ENCODE measurements at regions not wholly inside any gene's neighbourhood (a gene's known extent, or its start where the extent isn't known, plus 50 kb on each side); places are given as distances from the start of the nearest gene placed in this dataset.

GRCh38 chr10:124286621-124287020 is 132.1 kb downstream of the OAT start:
- DNase-seq (ENCODE audit: low spot score), result no peak

- no peak for DNase-seq (ENCODE audit: low spot score)
Observed at GRCh38 chr10:124285587-124286527, 132.9 kb downstream of the OAT start.

- DNase-seq (ENCODE audit: low spot score), result no peak
Observed at GRCh38 chr10:124283949-124284250, 134.8 kb downstream of the OAT start.

GRCh38 chr10:124283215-124283948 is 135.3 kb downstream of the OAT start:
- DNase-seq (ENCODE audit: low spot score), result no peak

GRCh38 chr10:124282326-124282725 is 136.4 kb downstream of the OAT start:
- DNase-seq (ENCODE audit: low spot score), result no peak

GRCh38 chr10:124281666-124282065 is 137.1 kb downstream of the OAT start:
- no peak for DNase-seq (ENCODE audit: low spot score)

- DNase-seq (ENCODE audit: low spot score), result no peak
Observed at GRCh38 chr10:124280916-124281315, 137.8 kb downstream of the OAT start.

- no peak for DNase-seq (ENCODE audit: low spot score)
Observed at GRCh38 chr10:124279882-124280281, 138.8 kb downstream of the OAT start.

GRCh38 chr10:124279298-124279697 is 139.4 kb downstream of the OAT start:
- no peak for DNase-seq (ENCODE audit: low spot score)

GRCh38 chr10:124278356-124278755 is 140.4 kb downstream of the OAT start:
- no peak for DNase-seq (ENCODE audit: low spot score)

GRCh38 chr10:124273141-124273540 is 145.6 kb downstream of the OAT start:
- no peak for DNase-seq (ENCODE audit: low spot score)

- no peak for DNase-seq (ENCODE audit: low spot score)
Observed at GRCh38 chr10:124271676-124272075, 147.0 kb downstream of the OAT start.

- DNase-seq (ENCODE audit: low spot score), result no peak
Observed at GRCh38 chr10:124270530-124271327, 148.0 kb downstream of the OAT start.

- DNase-seq (ENCODE audit: low spot score), result no peak
Observed at GRCh38 chr10:124268976-124269375, 149.7 kb downstream of the OAT start.

- no peak for DNase-seq (ENCODE audit: low spot score)
Observed at GRCh38 chr10:124267911-124268549, 150.7 kb downstream of the OAT start.

- DNase-seq (ENCODE audit: low spot score), result no peak
Observed at GRCh38 chr10:124267231-124267885, 151.4 kb downstream of the OAT start.

- no peak for DNase-seq (ENCODE audit: low spot score)
Observed at GRCh38 chr10:124266468-124267230, 152.1 kb downstream of the OAT start.

GRCh38 chr10:124265776-124266467 is 152.8 kb downstream of the OAT start:
- no peak for DNase-seq (ENCODE audit: low spot score)

- DNase-seq (ENCODE audit: low spot score), result no peak
Observed at GRCh38 chr10:124265391-124265745, 153.4 kb downstream of the OAT start.

GRCh38 chr10:124264711-124265390 is 153.9 kb downstream of the OAT start:
- no peak for DNase-seq (ENCODE audit: low spot score)

Measured in activated CD4-positive, alpha-beta T cell treated with anti-CD3 and anti-CD28 coated beads, Interleukin-2, Interleukin-4, amounts not matched to agents 100 ng/mL and 50 ng/mL, durations not matched to agents 16 hours and 8 hours (primary cell).